ENCODE measurements at regions not wholly inside any gene's neighbourhood (a gene's known extent, or its start where the extent isn't known, plus 50 kb on each side); places are given as distances from the start of the nearest gene placed in this dataset.

GRCh38 chr5:96597438-96598020 is 64.6 kb upstream of the CAST start:
- TF ChIP-seq CTCF (IDR thresholded peaks at IDR 0.05) (no peak), POLR2A (IDR thresholded peaks at IDR 0.05) (no peak)

Data from uterus (tissue), 2 donors.